Activated CD4-positive, alpha-beta memory T cell treated with anti-CD3 and anti-CD28 coated beads for 36 hours (primary cell): ENCODE measurements at regions not wholly inside any gene's neighbourhood (a gene's known extent, or its start where the extent isn't known, plus 50 kb on each side); places are given as distances from the start of the nearest gene placed in this dataset.
"Not testable (repeated sequence)": the region's sequence is repeated elsewhere in the genome, so short reads cannot be mapped to it uniquely, and the experiment has no call there.

Source experiments
- CTCF ChIA-PET: fragments of 350-600 bp; sonication (Branson Sonifier 250); formaldehyde crosslinking; loops from one replicate; lab custom pipeline; 2021; ENCODE audit warnings: antibody characterized with exemption, inconsistent platforms; lab: Charles Lee
- POLR2A ChIA-PET: fragments of 350-600 bp; sonication (Branson Sonifier 250); formaldehyde crosslinking; loops from one replicate; lab custom pipeline; 2021; ENCODE audit warnings: antibody characterized with exemption; lab: Charles Lee
- DNase-seq: peaks from one replicate; pipeline ENCODE4 v3.0.0-alpha.2; 2020
- H3K27ac Mint-ChIP-seq: one replicate; pipeline ENCODE4 v1.8.0; 2021; ENCODE audit warnings: mixed read lengths
- H3K27me3 Mint-ChIP-seq: one replicate; pipeline ENCODE4 v1.8.0; 2021; ENCODE audit warnings: mixed read lengths
- H3K36me3 Mint-ChIP-seq: one replicate; pipeline ENCODE4 v1.8.0; 2021; ENCODE audit warnings: mixed read lengths
- H3K4me1 Mint-ChIP-seq: one replicate; pipeline ENCODE4 v1.8.0; 2021; ENCODE audit warnings: low read depth, mixed read lengths
- H3K4me3 Mint-ChIP-seq: one replicate; pipeline ENCODE4 v1.8.0; 2021; ENCODE audit warnings: mild to moderate bottlenecking, mixed read lengths
- H3K9me3 Mint-ChIP-seq: one replicate; pipeline ENCODE4 v1.8.0; 2021; ENCODE audit warnings: mixed read lengths
- intact Hi-C: fragments of 100-400 bp; cut with micrococcal nuclease; formaldehyde crosslinking; loops from one replicate; pipeline ENCODE4 v1.15.1; 2023

GRCh38 chr2:17196380-17196779 is 321.9 kb downstream of the RAD51AP2 start:
- no peak for DNase-seq
- intact Hi-C loops, result no loop called here
- Mint-ChIP-seq H3K27me3 (no peaks in the 10 kb centered on the region), H3K9me3 (peaks cover 2% of the 10 kb centered on the region), H3K4me3 (no peak overlapping the region), H3K4me1 (no peaks in the 10 kb centered on the region), H3K27ac (no peak overlapping the region), H3K36me3 (no peaks in the 10 kb centered on the region)
- ChIA-PET CTCF (no interaction called here), POLR2A (no interaction called here)

GRCh38 chr2:17195016-17195415 is 323.2 kb downstream of the RAD51AP2 start:
- no peaks in the 10 kb centered on the region for H3K36me3 Mint-ChIP-seq
- ChIA-PET CTCF (no interaction called here), POLR2A (no interaction called here)
- H3K4me1 Mint-ChIP-seq, result no peaks in the 10 kb centered on the region
- intact Hi-C loops, result no loop called here
- peaks cover 2% of the 10 kb centered on the region for H3K9me3 Mint-ChIP-seq
- no peaks in the 10 kb centered on the region for H3K27me3 Mint-ChIP-seq
- no peak overlapping the region for H3K4me3 Mint-ChIP-seq
- DNase-seq, result no peak
- H3K27ac Mint-ChIP-seq, result no peak overlapping the region

GRCh38 chr2:17194083-17194482 is 324.2 kb downstream of the RAD51AP2 start:
- Mint-ChIP-seq H3K4me1 (no peaks in the 10 kb centered on the region), H3K27me3 (no peaks in the 10 kb centered on the region), H3K9me3 (peaks cover 2% of the 10 kb centered on the region), H3K36me3 (no peaks in the 10 kb centered on the region), H3K27ac (no peak overlapping the region), H3K4me3 (no peak overlapping the region)
- ChIA-PET CTCF (no interaction called here), POLR2A (no interaction called here)
- DNase-seq, result no peak
- intact Hi-C loops, result no loop called here

GRCh38 chr2:17193433-17193890 is 324.8 kb downstream of the RAD51AP2 start:
- H3K4me3 Mint-ChIP-seq, DNase-seq, intact Hi-C loops, H3K27me3 Mint-ChIP-seq, H3K27ac Mint-ChIP-seq, H3K36me3 Mint-ChIP-seq, H3K4me1 Mint-ChIP-seq, POLR2A ChIA-PET, CTCF ChIA-PET, H3K9me3 Mint-ChIP-seq: not testable (repeated sequence)

GRCh38 chr2:17191223-17191622 is 327.0 kb downstream of the RAD51AP2 start:
- peaks cover 2% of the 10 kb centered on the region for H3K9me3 Mint-ChIP-seq
- H3K27me3 Mint-ChIP-seq, result no peaks in the 10 kb centered on the region
- no peak for DNase-seq
- no peaks in the 10 kb centered on the region for H3K4me1 Mint-ChIP-seq
- intact Hi-C loops, result no loop called here
- no peak overlapping the region for H3K27ac Mint-ChIP-seq
- no peak overlapping the region for H3K4me3 Mint-ChIP-seq
- ChIA-PET POLR2A (no interaction called here), CTCF (no interaction called here)
- no peaks in the 10 kb centered on the region for H3K36me3 Mint-ChIP-seq

- Mint-ChIP-seq H3K9me3 (peaks cover 2% of the 10 kb centered on the region), H3K27ac (no peak overlapping the region), H3K36me3 (no peaks in the 10 kb centered on the region), H3K4me3 (no peak overlapping the region), H3K4me1 (no peaks in the 10 kb centered on the region), H3K27me3 (no peaks in the 10 kb centered on the region)
- intact Hi-C loops, result no loop called here
- ChIA-PET POLR2A (no interaction called here), CTCF (no interaction called here)
- no peak for DNase-seq
Observed at GRCh38 chr2:17190527-17190926, 327.7 kb downstream of the RAD51AP2 start.

GRCh38 chr2:17188721-17189120 is 329.5 kb downstream of the RAD51AP2 start:
- Mint-ChIP-seq H3K36me3 (no peaks in the 10 kb centered on the region), H3K4me3 (no peak overlapping the region), H3K9me3 (peaks cover 4% of the 10 kb centered on the region), H3K27me3 (no peaks in the 10 kb centered on the region), H3K27ac (no peak overlapping the region), H3K4me1 (no peaks in the 10 kb centered on the region)
- intact Hi-C loops, result no loop called here
- no peak for DNase-seq
- POLR2A ChIA-PET, result no interaction called here
- CTCF ChIA-PET, result no interaction called here

GRCh38 chr2:17184512-17184911 is 333.7 kb downstream of the RAD51AP2 start:
- Mint-ChIP-seq H3K4me3 (no peak overlapping the region), H3K27me3 (no peaks in the 10 kb centered on the region), H3K27ac (no peak overlapping the region), H3K36me3 (no peaks in the 10 kb centered on the region), H3K9me3 (peaks cover 2% of the 10 kb centered on the region), H3K4me1 (no peaks in the 10 kb centered on the region)
- DNase-seq, result no peak
- intact Hi-C loops, result no loop called here
- POLR2A ChIA-PET, result no interaction called here
- CTCF ChIA-PET, result no interaction called here

- CTCF ChIA-PET, result no interaction called here
- DNase-seq, result no peak
- Mint-ChIP-seq H3K27me3 (no peaks in the 10 kb centered on the region), H3K4me3 (no peak overlapping the region), H3K9me3 (peaks cover 2% of the 10 kb centered on the region), H3K27ac (no peak overlapping the region), H3K36me3 (no peaks in the 10 kb centered on the region), H3K4me1 (no peaks in the 10 kb centered on the region)
- POLR2A ChIA-PET, result no interaction called here
- intact Hi-C loops, result no loop called here
Observed at GRCh38 chr2:17182399-17182798, 335.8 kb downstream of the RAD51AP2 start.

- Mint-ChIP-seq H3K36me3 (no peaks in the 10 kb centered on the region), H3K4me1 (no peaks in the 10 kb centered on the region), H3K9me3 (peaks cover 2% of the 10 kb centered on the region), H3K4me3 (no peak overlapping the region), H3K27ac (no peak overlapping the region), H3K27me3 (no peaks in the 10 kb centered on the region)
- intact Hi-C loops, result no loop called here
- POLR2A ChIA-PET, result no interaction called here
- CTCF ChIA-PET, result interaction anchor here (0.6 kb wide), 1 partner anchor 8 kb away, joined by 3 read pairs; no protein-coding TSS in a partner anchor
- no peak for DNase-seq
Observed at GRCh38 chr2:17181051-17181752, 337.0 kb downstream of the RAD51AP2 start.

- H3K9me3 Mint-ChIP-seq, result peaks cover 3% of the 10 kb centered on the region
- intact Hi-C loops, result no loop called here
- H3K4me1 Mint-ChIP-seq, result no peaks in the 10 kb centered on the region
- no peak overlapping the region for H3K27ac Mint-ChIP-seq
- H3K27me3 Mint-ChIP-seq, result no peaks in the 10 kb centered on the region
- no peaks in the 10 kb centered on the region for H3K36me3 Mint-ChIP-seq
- DNase-seq, result no peak
- POLR2A ChIA-PET, result no interaction called here
- CTCF ChIA-PET, result no interaction called here
- no peak overlapping the region for H3K4me3 Mint-ChIP-seq
Observed at GRCh38 chr2:17179145-17179808, 339.0 kb downstream of the RAD51AP2 start.

GRCh38 chr2:17177088-17177487 is 341.2 kb downstream of the RAD51AP2 start:
- Mint-ChIP-seq H3K27ac (no peak overlapping the region), H3K27me3 (no peaks in the 10 kb centered on the region), H3K4me1 (no peaks in the 10 kb centered on the region), H3K9me3 (peaks cover 3% of the 10 kb centered on the region), H3K4me3 (no peak overlapping the region), H3K36me3 (no peaks in the 10 kb centered on the region)
- ChIA-PET POLR2A (no interaction called here), CTCF (no interaction called here)
- no peak for DNase-seq
- intact Hi-C loops, result no loop called here
